IgD-negative memory B cell (primary cell): ENCODE measurements at regions not wholly inside any gene's neighbourhood (a gene's known extent, or its start where the extent isn't known, plus 50 kb on each side); places are given as distances from the start of the nearest gene placed in this dataset.
A peak's percentile ranks its signal among the peaks of the same experiment; 100 is the strongest.
"Not testable (repeated sequence)": the region's sequence is repeated elsewhere in the genome, so short reads cannot be mapped to it uniquely, and the experiment has no call there.

Experiments
- H3K27ac Mint-ChIP-seq, 3 donors: one replicate each; pipeline ENCODE4 v1.8.0; 2020 to 2022; ENCODE audit warnings: mild to moderate bottlenecking in 3 of 3, mixed read lengths in 3 of 3, moderate library complexity in 1 of 3
- H3K27me3 Mint-ChIP-seq: one replicate; pipeline ENCODE4 v1.8.0; 2021; ENCODE audit warnings: mixed read lengths
- H3K36me3 Mint-ChIP-seq: one replicate; pipeline ENCODE4 v1.8.0; 2020; ENCODE audit warnings: mild to moderate bottlenecking, mixed read lengths
- H3K4me1 Mint-ChIP-seq, 3 donors: one replicate each; pipeline ENCODE4 v1.8.0; 2020 to 2022; ENCODE audit warnings: mixed read lengths in 3 of 3, mild to moderate bottlenecking in 1 of 3
- H3K4me3 Mint-ChIP-seq, 4 donors: one replicate each; pipeline ENCODE4 v1.8.0; 2020 to 2022; ENCODE audit warnings: mild to moderate bottlenecking in 4 of 4, mixed read lengths in 4 of 4, moderate library complexity in 3 of 4
- H3K9me3 Mint-ChIP-seq, 3 donors: one replicate each; pipeline ENCODE4 v1.8.0; 2020 to 2021; ENCODE audit warnings: mixed read lengths in 3 of 3, mild to moderate bottlenecking in 1 of 3

DNA sequence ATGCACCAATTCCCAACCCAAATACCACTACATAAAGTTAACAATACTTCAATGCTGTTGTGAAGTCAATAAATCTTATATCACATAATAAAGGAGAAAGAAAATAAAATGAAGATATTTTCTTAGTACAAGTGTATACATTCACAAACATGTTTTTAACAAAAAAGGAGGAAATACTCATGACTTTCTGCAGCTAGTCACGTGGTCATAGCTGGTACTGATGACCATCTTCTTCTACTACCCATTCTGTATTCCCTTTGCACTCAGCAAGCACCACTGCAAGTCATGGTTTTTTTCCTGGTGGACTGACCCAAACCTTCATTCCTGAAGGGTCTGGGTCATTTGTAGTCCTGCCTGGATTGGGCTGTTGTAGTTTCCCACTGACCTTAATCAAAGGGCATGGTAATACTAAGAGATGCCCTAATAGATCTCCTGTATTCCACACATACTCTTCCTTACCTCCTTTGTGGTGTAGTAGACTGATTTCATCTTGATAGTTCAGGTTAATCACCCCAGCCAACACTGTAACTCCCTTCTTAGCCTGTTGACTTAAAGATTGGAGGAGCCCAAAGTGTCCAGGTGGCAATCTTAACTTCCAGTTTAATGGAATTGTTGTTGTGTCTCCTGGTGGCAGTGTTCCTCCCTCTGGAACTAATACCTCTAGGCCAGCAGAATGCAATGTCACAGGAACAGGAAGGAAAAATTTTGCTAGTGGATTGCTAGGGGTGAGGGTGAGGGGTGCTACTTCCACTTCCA is 83.1 kb upstream of the CYRIA start:
- not testable (repeated sequence) for H3K4me3 Mint-ChIP-seq, H3K27me3 Mint-ChIP-seq, H3K9me3 Mint-ChIP-seq, H3K27ac Mint-ChIP-seq, H3K36me3 Mint-ChIP-seq
- H3K4me1 Mint-ChIP-seq = peaks cover 0 to 22% (median 10%) of the 10 kb centered on the region in 3 donors

- Mint-ChIP-seq H3K9me3 (peaks cover 0 to 3% (median 0%) of the 10 kb centered on the region in 3 donors), H3K27me3 (no peaks in the 10 kb centered on the region), H3K4me1 (peaks cover 2 to 23% (median 11%) of the 10 kb centered on the region in 3 donors), H3K4me3 (no peak overlapping the region), H3K27ac (no peak overlapping the region), H3K36me3 (peaks cover 3% of the 10 kb centered on the region)
Observed at GRCh38 chr2:16747689-16748088, 82.1 kb upstream of the CYRIA start.

DNA sequence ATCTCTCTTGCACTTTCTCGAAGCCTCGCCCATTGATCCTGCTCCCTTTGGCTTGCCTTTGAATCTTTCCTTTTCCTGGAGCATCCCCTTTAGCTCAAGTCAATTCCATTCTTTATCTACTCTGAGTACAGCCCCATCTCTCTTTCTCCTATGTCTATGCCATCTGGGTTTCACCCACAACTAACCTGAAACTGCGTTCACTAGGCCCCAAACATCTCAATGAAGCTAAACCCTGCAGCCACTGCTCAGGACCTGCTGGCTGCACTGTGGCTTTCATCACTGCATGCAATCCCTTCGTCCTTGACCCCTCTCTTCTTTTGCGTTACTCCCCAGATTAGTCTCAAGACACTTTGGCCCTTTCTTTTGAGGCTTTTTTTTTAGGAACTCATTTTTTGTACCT is 81.6 kb upstream of the CYRIA start:
- H3K9me3 Mint-ChIP-seq = peaks cover 0 to 3% (median 0%) of the 10 kb centered on the region in 3 donors
- H3K27me3 Mint-ChIP-seq = no peaks in the 10 kb centered on the region
- no peak overlapping the region for H3K27ac Mint-ChIP-seq
- no peak overlapping the region for H3K4me3 Mint-ChIP-seq
- H3K36me3 Mint-ChIP-seq = peaks cover 3% of the 10 kb centered on the region
- H3K4me1 Mint-ChIP-seq = peaks cover 6 to 28% (median 16%) of the 10 kb centered on the region in 3 donors

DNA sequence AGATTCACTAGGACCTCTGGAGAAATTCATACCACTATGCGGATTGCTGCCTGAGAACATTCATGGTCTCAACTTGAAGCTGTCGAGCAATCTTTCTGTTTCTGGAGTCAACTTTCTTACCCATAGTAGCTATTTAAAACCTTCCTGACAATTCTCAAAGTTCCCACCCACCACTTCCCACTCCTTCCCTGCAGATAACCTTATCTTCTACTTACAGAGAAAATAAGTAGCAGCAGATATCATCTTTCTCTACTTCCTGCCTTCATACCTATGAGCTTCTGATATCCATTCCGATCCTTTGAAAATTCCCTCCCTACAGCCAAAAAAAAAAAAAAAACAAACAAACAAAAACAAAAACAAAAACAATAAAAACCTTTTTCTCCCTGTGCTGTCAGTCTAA is 81.2 kb upstream of the CYRIA start:
- H3K36me3 Mint-ChIP-seq = peaks cover 3% of the 10 kb centered on the region
- H3K4me1 Mint-ChIP-seq = peaks cover 11 to 30% (median 18%) of the 10 kb centered on the region in 3 donors
- no peak overlapping the region for H3K27ac Mint-ChIP-seq
- no peaks in the 10 kb centered on the region for H3K27me3 Mint-ChIP-seq
- peaks cover 0 to 3% (median 0%) of the 10 kb centered on the region in 3 donors for H3K9me3 Mint-ChIP-seq
- H3K4me3 Mint-ChIP-seq = no peak overlapping the region

DNA sequence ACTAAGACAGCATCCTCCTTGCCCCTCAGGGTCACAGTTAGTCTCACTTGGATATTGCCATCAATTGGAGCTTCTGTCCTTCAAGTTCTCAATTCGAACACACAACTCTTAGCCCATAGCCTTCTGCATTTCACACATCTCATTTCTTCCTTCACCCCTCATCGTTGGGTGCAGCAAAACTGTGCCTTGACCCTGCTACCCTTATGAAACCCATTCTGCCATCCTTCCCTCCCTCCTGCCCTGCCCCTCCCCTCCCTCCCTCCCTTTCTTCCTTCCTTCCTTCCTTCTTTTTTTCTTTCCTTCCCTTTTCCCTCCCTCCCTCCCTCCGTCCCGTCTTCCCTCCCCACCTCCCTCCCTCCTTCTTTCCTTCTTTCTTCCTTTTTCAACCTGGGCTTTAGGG is 80.7 kb upstream of the CYRIA start:
- H3K36me3 Mint-ChIP-seq = peaks cover 3% of the 10 kb centered on the region

DNA sequence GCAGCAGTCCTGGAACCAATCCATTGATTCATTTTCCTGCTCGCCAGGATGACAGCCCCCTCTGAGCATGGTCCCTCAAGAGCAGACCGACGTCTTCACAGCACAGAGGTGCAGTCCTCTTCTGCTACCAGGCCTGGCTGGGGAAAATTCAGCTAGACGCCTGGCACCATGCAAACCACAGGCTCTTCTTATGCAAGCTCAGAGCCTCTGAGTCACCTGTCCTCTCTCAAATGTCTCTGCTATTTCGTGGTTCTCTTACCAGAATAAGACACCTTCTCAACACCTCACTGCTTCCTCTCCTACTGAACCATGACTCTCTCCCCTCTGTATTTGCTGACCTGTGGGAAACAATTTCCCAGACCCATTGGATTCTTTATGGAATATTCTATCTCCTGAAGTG is 79.8 kb upstream of the CYRIA start:
- peaks cover 3% of the 10 kb centered on the region for H3K36me3 Mint-ChIP-seq
- H3K4me3 Mint-ChIP-seq = peak overlapping the region in 2 of 4 donors; percentile 39 to 75
- no peak overlapping the region for H3K27ac Mint-ChIP-seq
- peaks cover 0 to 3% (median 0%) of the 10 kb centered on the region in 3 donors for H3K9me3 Mint-ChIP-seq
- peaks cover 16 to 34% (median 23%) of the 10 kb centered on the region in 3 donors for H3K4me1 Mint-ChIP-seq
- no peaks in the 10 kb centered on the region for H3K27me3 Mint-ChIP-seq

More for the DNA sequence above, 80.7 kb upstream of the CYRIA start:
- peaks cover 0 to 3% (median 0%) of the 10 kb centered on the region in 3 donors for H3K9me3 Mint-ChIP-seq
- H3K4me3 Mint-ChIP-seq = no peak overlapping the region
- no peaks in the 10 kb centered on the region for H3K27me3 Mint-ChIP-seq
- peaks cover 16 to 34% (median 23%) of the 10 kb centered on the region in 3 donors for H3K4me1 Mint-ChIP-seq
- H3K27ac Mint-ChIP-seq = no peak overlapping the region

DNA sequence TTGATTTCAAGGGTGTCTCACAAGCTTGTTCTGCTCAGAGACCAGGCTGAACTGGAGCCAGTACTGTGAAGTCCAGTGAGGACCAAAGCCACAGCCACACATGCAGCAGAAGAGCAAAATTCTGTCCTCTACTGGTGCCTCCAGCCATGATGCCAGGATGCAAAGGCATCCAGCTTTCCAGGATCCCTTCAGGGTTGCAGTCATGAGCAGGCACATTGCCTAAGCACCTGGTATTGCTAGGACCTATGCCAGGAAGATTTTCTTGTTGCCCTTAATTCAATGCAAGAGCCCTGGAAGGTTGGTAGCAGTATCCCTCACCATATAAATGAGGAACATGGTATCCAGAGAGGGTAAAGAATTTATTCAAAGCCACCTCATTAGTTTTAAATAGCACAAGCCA is 78.9 kb upstream of the CYRIA start:
- Mint-ChIP-seq H3K27me3 (no peaks in the 10 kb centered on the region), H3K4me1 (peaks cover 16 to 32% (median 21%) of the 10 kb centered on the region in 3 donors), H3K9me3 (no peaks in the 10 kb centered on the region), H3K36me3 (peaks cover 3% of the 10 kb centered on the region), H3K4me3 (no peak overlapping the region), H3K27ac (no peak overlapping the region)

GRCh38 chr2:16742026-16742425 is 76.4 kb upstream of the CYRIA start:
- Mint-ChIP-seq H3K4me3 (peak overlapping the region in 1 of 4 donors; percentile 53), H3K27me3 (no peaks in the 10 kb centered on the region), H3K27ac (no peak overlapping the region), H3K9me3 (no peaks in the 10 kb centered on the region), H3K4me1 (peaks cover 16 to 28% (median 18%) of the 10 kb centered on the region in 3 donors), H3K36me3 (peaks cover 3% of the 10 kb centered on the region)

GRCh38 chr2:16741498-16741897 is 75.9 kb upstream of the CYRIA start:
- H3K4me1 Mint-ChIP-seq = peaks cover 16 to 26% (median 17%) of the 10 kb centered on the region in 3 donors

GRCh38 chr2:16739778-16740581 is 74.3 kb upstream of the CYRIA start:
- no peaks in the 10 kb centered on the region for H3K9me3 Mint-ChIP-seq
- H3K27me3 Mint-ChIP-seq = no peaks in the 10 kb centered on the region
- H3K4me1 Mint-ChIP-seq = peaks cover 12 to 17% (median 16%) of the 10 kb centered on the region in 3 donors
- H3K4me3 Mint-ChIP-seq = no peak overlapping the region
- H3K27ac Mint-ChIP-seq = no peak overlapping the region
- peaks cover 4% of the 10 kb centered on the region for H3K36me3 Mint-ChIP-seq

More at GRCh38 chr2:16741498-16741897, 75.9 kb upstream of the CYRIA start:
- peaks cover 3% of the 10 kb centered on the region for H3K36me3 Mint-ChIP-seq
- no peaks in the 10 kb centered on the region for H3K27me3 Mint-ChIP-seq
- no peak overlapping the region for H3K27ac Mint-ChIP-seq
- H3K4me3 Mint-ChIP-seq = peak overlapping the region in 1 of 4 donors; percentile 53
- H3K9me3 Mint-ChIP-seq = no peaks in the 10 kb centered on the region

- Mint-ChIP-seq H3K9me3 (no peaks in the 10 kb centered on the region), H3K27ac (no peak overlapping the region), H3K27me3 (no peaks in the 10 kb centered on the region), H3K4me3 (no peak overlapping the region), H3K36me3 (peaks cover 1% of the 10 kb centered on the region), H3K4me1 (peaks cover 12 to 16% (median 12%) of the 10 kb centered on the region in 3 donors)
Observed at GRCh38 chr2:16738361-16739225, 73.0 kb upstream of the CYRIA start.

DNA sequence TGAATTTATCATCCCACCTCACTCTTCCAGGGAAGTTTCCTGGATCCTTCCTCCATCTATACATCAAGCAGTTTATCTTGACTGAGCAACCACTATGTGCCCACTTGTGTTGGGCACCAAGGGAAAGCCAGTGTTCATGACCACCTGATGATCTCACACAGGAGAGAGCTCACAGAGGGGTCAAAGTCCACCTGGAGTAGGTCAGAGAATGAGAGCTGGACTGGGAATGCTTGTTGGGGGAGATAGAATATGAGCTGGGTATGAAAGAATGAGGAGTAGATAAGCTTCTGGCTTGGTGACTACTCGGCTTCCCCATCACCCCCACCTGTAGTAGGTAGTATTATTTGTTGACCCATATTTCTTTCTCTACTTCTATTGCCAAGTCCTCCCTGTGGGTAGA is 72.2 kb upstream of the CYRIA start:
- H3K27ac Mint-ChIP-seq = no peak overlapping the region
- H3K27me3 Mint-ChIP-seq = no peaks in the 10 kb centered on the region
- H3K4me3 Mint-ChIP-seq = no peak overlapping the region
- peaks cover 12 to 15% (median 12%) of the 10 kb centered on the region in 3 donors for H3K4me1 Mint-ChIP-seq
- peaks cover 1% of the 10 kb centered on the region for H3K36me3 Mint-ChIP-seq
- no peaks in the 10 kb centered on the region for H3K9me3 Mint-ChIP-seq

DNA sequence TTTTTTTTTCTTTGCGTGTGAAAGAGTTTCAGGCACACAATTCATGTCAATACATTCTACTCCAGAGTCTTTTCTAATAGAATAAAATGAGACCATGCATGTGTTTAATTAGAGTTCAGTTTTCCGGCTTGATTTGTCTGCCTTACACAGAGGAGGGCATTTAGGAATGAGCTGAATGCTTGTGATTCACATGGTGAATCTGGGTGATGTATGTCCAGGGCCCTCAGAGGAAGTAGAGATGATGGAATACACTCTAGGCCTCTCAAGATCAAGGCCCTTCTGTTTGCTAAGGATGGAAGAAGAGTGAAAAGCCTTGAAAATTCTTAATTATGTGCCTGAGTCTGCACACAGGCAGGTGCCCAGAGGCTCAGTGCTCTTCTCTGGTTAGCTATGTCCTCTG is 71.0 kb upstream of the CYRIA start:
- peaks cover 2 to 4% (median 2%) of the 10 kb centered on the region in 3 donors for H3K4me1 Mint-ChIP-seq
- peaks cover 1% of the 10 kb centered on the region for H3K36me3 Mint-ChIP-seq
- H3K4me3 Mint-ChIP-seq = no peak overlapping the region
- H3K27ac Mint-ChIP-seq = no peak overlapping the region
- H3K27me3 Mint-ChIP-seq = no peaks in the 10 kb centered on the region
- H3K9me3 Mint-ChIP-seq = no peaks in the 10 kb centered on the region

DNA sequence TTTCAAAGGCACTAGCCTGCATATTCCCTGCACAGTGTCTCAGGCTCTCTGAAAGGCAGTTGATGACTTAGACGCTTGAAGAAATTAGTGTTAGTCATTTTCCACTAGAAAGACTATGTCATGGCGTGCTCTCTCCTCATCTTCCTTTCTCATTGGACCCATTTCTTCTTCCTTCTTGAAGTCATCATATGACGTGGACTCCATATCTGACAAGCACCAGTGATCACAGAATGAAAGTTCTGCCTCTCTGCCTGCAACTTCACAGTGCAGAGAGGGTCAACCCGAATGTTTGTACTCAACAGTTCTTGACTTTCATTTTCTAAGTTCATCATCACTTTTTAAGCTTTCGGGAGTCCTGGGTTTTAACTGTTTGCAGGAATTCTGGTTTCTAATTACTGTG is 63.7 kb upstream of the CYRIA start:
- peaks cover 27 to 40% (median 27%) of the 10 kb centered on the region in 3 donors for H3K4me1 Mint-ChIP-seq
- peak overlapping the region; percentile 11 to 83 (median 13) for H3K27ac Mint-ChIP-seq
- H3K4me3 Mint-ChIP-seq = peak overlapping the region; percentile 16 to 77 (median 56)
- H3K36me3 Mint-ChIP-seq = no peaks in the 10 kb centered on the region
- no peaks in the 10 kb centered on the region for H3K27me3 Mint-ChIP-seq
- H3K9me3 Mint-ChIP-seq = no peaks in the 10 kb centered on the region
